Suprapubic skin (tissue), 4 donors: ENCODE measurements at regions not wholly inside any gene's neighbourhood (a gene's known extent, or its start where the extent isn't known, plus 50 kb on each side); places are given as distances from the start of the nearest gene placed in this dataset.

Source experiments
- DNase-seq, 2 donors: peaks; one replicate each; pipeline ENCODE4 v3.0.0-alpha.2; 2019; ENCODE audit warnings: low spot score in 2 of 2
- H3K27ac ChIP-seq: fragments of 200-600 bp; sonication (generic); one replicate; pipeline ENCODE4 v1.5.1; 2019
- H3K27me3 ChIP-seq: fragments of 200-600 bp; sonication (generic); one replicate; pipeline ENCODE4 v1.5.1; 2019
- H3K36me3 ChIP-seq: fragments of 200-600 bp; sonication (generic); one replicate; pipeline ENCODE4 v1.5.1; 2019
- H3K4me1 ChIP-seq: fragments of 200-600 bp; sonication (generic); one replicate; pipeline ENCODE4 v1.5.1; 2019
- H3K4me3 ChIP-seq: fragments of 200-600 bp; sonication (generic); one replicate; pipeline ENCODE4 v1.5.1; 2019; ENCODE audit warnings: mild to moderate bottlenecking
- H3K9me3 ChIP-seq: fragments of 200-600 bp; sonication (generic); one replicate; pipeline ENCODE4 v1.5.1; 2019
- EP300 ChIP-seq: sonication (generic); formaldehyde crosslinking; IDR thresholded peaks from one replicate; pipeline ENCODE4 v1.6.1; 2017; ENCODE audit warnings: antibody characterized with exemption
- POLR2A ChIP-seq, 2 donors: fragments of 450-650 bp; IDR thresholded peaks; one replicate each; pipeline ENCODE4 v1.6.1; 2017; ENCODE audit warnings: antibody characterized with exemption in 2 of 2, mild to moderate bottlenecking in 2 of 2, moderate library complexity in 2 of 2
- POLR2AphosphoS5 ChIP-seq, 3 donors: sonication (generic); formaldehyde crosslinking; IDR thresholded peaks; one replicate each; pipeline ENCODE4 v1.6.1; 2017; ENCODE audit warnings: antibody characterized with exemption in 3 of 3
- WGBS: methylation state at CpG from one replicate; pipeline ENCODE4 v1.1.5; 2018; 5-methylcytosine and 5-hydroxymethylcytosine counted together
- TF ChIP-seq, protein P1 (sequence below), 2 donors: fragments of 200-600 bp in 1 of 2; fragments of 450-650 bp in 1 of 2; sonication (generic) in 1 of 2; IDR thresholded peaks; one replicate each; pipeline ENCODE4 v1.5.1; 2016 to 2019; ENCODE audit warnings: antibody characterized with exemption in 2 of 2, mild to moderate bottlenecking in 1 of 2, moderate library complexity in 1 of 2

DNA sequence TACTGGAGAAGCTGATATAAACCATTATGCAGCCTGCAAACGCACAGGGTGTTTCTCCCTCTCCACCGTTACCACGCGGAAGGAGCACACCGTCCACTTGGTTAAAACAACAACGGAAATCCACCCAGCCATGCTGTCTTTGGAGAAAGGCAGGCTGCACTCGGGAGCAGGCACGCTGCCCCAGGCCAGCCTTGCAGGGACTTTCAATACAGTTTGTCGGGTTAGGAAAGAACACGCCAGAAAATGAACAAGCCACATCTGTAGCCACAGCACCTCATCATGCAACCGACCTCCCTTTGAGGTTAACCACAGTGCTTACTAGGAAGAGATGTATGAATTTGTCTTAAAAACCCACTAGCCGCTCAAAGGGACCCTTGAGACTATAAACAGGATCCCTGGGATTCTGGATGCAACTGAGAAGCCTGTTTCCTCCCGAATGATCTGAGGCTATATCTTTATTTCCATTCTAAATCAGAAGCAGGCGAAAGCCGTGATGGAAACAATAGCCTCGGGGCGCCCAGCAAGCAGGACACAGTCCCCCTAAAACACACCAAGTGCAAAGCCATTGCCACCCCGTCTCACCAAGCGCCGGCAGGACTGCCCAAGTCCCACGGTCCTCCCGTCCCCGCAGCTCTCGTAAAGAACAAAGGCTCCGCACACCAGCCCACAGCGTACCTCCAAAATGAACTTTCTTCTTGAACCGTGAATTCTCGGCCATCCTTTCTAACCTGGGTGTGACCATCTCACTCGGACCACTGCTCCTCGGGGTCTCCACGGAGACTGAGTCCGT is 318.9 kb downstream of the CTTN start:
- TF ChIP-seq POLR2AphosphoS5 (IDR thresholded peaks at IDR 0.05) (no peak), EP300 (no peak), POLR2A (IDR thresholded peaks at IDR 0.05) (no peak)
- TF ChIP-seq, protein P1, sequence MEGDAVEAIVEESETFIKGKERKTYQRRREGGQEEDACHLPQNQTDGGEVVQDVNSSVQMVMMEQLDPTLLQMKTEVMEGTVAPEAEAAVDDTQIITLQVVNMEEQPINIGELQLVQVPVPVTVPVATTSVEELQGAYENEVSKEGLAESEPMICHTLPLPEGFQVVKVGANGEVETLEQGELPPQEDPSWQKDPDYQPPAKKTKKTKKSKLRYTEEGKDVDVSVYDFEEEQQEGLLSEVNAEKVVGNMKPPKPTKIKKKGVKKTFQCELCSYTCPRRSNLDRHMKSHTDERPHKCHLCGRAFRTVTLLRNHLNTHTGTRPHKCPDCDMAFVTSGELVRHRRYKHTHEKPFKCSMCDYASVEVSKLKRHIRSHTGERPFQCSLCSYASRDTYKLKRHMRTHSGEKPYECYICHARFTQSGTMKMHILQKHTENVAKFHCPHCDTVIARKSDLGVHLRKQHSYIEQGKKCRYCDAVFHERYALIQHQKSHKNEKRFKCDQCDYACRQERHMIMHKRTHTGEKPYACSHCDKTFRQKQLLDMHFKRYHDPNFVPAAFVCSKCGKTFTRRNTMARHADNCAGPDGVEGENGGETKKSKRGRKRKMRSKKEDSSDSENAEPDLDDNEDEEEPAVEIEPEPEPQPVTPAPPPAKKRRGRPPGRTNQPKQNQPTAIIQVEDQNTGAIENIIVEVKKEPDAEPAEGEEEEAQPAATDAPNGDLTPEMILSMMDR (IDR thresholded peaks at IDR 0.05) = no peak
- no peak for DNase-seq
- Histone ChIP-seq H3K27me3 (peaks cover 57% of the 10 kb centered on the region), H3K4me1 (peaks cover 12% of the 10 kb centered on the region), H3K27ac (no peak overlapping the region), H3K9me3 (no peaks in the 10 kb centered on the region), H3K36me3 (no peaks in the 10 kb centered on the region), H3K4me3 (no peak overlapping the region)
- WGBS = 79% methylated on average over 32 of the region's 32 CpGs

DNA sequence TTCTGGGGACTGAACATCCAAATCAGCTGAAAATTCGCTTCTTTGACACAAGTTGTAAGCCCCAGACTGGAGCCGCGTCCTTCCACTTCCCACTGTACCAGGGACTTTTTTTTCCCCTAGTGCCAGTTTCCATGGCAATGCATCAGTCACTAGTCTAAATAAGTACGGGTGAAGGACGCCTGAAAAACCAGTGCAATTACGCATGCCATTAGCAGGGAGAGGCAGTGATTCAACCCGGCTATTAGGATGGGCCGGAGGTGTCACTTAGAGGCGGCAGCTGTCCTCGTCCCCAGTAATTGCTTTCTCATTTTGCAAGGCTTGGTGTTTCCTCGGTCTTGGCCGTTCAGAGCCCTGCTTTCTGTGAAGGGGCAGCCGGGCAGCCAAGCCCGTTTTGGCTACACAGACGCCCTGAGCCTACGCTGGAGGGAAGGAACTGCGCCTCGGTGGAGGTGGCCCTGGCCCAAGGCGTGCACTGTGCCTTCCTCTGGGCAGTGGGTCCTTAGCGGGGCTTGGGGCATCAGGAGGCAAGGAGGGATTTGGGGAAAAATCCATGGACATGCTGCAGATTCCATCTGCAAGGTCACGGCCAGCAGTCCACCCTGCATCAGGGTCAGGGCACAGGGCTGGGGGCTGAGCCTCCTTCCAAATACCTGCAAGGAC is 319.7 kb downstream of the CTTN start:
- Histone ChIP-seq H3K36me3 (no peaks in the 10 kb centered on the region), H3K9me3 (no peaks in the 10 kb centered on the region), H3K27me3 (peaks cover 50% of the 10 kb centered on the region), H3K27ac (no peak overlapping the region), H3K4me3 (no peak overlapping the region), H3K4me1 (peaks cover 3% of the 10 kb centered on the region)
- WGBS = 65% methylated on average over 21 of the region's 21 CpGs
- DNase-seq = no peak
- TF ChIP-seq EP300 (no peak), POLR2AphosphoS5 (IDR thresholded peaks at IDR 0.05) (no peak), POLR2A (IDR thresholded peaks at IDR 0.05) (no peak)
- TF ChIP-seq, protein P1 (IDR thresholded peaks at IDR 0.05) = no peak

DNA sequence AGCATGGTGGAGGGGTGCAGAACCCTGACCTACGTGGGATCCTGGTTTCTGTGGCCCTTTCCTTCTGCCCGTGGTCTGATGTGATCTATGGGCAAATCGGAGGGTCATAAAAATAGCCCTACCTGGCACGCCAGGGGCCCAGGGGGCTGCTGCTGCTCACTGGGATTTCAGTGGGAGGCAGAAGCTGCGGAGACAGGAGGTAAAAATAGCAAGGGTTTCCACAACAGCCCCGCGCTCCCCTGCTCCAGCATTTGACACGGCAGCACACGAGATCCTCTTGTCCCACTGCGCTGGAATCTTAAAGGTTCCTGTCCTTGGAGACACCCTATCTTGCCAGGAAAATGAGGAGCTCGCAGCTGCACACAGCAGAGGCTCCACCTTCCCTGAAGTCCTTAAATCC is 321.2 kb downstream of the CTTN start:
- WGBS = 79% methylated on average over 11 of the region's 11 CpGs
- Histone ChIP-seq H3K27me3 (peaks cover 35% of the 10 kb centered on the region), H3K9me3 (no peaks in the 10 kb centered on the region), H3K36me3 (no peaks in the 10 kb centered on the region), H3K4me1 (no peaks in the 10 kb centered on the region), H3K4me3 (no peak overlapping the region), H3K27ac (no peak overlapping the region)
- TF ChIP-seq POLR2AphosphoS5 (IDR thresholded peaks at IDR 0.05) (no peak), POLR2A (IDR thresholded peaks at IDR 0.05) (no peak), EP300 (no peak)
- TF ChIP-seq, protein P1 (IDR thresholded peaks at IDR 0.05) = no peak
- no peak for DNase-seq

DNA sequence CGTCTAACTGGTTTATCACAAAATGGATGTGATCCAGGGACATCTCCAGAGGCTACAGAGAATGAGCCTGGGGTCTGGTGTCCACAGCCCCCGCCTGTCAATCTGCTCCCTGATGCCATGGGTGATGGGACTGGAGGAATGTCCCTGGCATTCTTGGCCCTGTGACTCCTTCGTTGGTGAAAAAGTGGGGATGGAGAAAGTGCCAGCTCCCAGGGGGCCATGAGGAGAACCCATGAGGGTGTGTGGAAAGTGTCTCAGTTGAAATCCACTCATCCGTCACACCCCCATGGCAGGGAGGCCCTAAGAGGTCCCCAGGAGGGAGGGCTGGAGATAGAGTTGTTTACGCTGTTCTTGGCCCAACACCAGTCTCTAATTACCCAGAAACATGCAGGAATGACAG is 322.0 kb downstream of the CTTN start:
- DNase-seq = no peak
- WGBS = 75% methylated on average over 4 of the region's 5 CpGs
- no peak for TF ChIP-seq POLR2AphosphoS5 (IDR thresholded peaks at IDR 0.05)
- TF ChIP-seq EP300 = no peak
- TF ChIP-seq, protein P1 (IDR thresholded peaks at IDR 0.05) = no peak
- no peak for TF ChIP-seq POLR2A (IDR thresholded peaks at IDR 0.05)
- Histone ChIP-seq H3K4me3 (no peak overlapping the region), H3K9me3 (no peaks in the 10 kb centered on the region), H3K27ac (no peak overlapping the region), H3K27me3 (peaks cover 32% of the 10 kb centered on the region), H3K36me3 (no peaks in the 10 kb centered on the region), H3K4me1 (no peaks in the 10 kb centered on the region)

DNA sequence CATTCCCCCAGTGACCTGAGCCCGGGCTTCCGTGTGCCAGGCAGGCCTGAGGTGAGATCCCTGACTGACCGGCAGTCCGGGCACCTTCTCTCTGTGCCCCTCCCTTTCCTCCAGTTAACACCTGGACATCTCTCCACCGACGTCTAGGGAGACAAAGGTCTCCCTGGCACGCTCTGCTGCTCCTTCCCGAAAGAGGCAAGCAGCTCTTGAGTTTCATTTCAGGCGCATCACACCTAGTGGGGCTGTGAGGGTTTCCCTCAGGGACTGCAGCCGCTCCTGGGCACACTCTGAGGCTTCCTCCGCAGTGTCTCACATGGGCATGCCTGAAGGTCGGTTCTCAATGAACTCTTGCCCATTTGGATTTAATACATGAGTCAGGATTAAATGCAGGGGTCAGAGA is 322.7 kb downstream of the CTTN start:
- 84% methylated on average over 9 of the region's 12 CpGs for WGBS
- no peaks in the 10 kb centered on the region for H3K36me3 ChIP-seq
- H3K4me3 ChIP-seq = no peak overlapping the region
- TF ChIP-seq, protein P1 (IDR thresholded peaks at IDR 0.05) = no peak
- peaks cover 32% of the 10 kb centered on the region for H3K27me3 ChIP-seq
- H3K4me1 ChIP-seq = no peaks in the 10 kb centered on the region
- no peak for DNase-seq
- no peaks in the 10 kb centered on the region for H3K9me3 ChIP-seq
- H3K27ac ChIP-seq = no peak overlapping the region
